ENCODE measurements at regions not wholly inside any gene's neighbourhood (a gene's known extent, or its start where the extent isn't known, plus 50 kb on each side); places are given as distances from the start of the nearest gene placed in this dataset.

- no peak overlapping the region for H3K27ac ChIP-seq
- TF ChIP-seq CTCF (conservative IDR thresholded peaks at IDR 0.05): no peak
Observed at GRCh38 chr6:15904651-15905376, 224.1 kb upstream of the MYLIP start.

- no peak for TF ChIP-seq CTCF (conservative IDR thresholded peaks at IDR 0.05)
- no peak overlapping the region for H3K27ac ChIP-seq
Observed at GRCh38 chr6:15901141-15902115, 227.5 kb upstream of the MYLIP start.

GRCh38 chr6:15898693-15899092, 230.2 kb upstream of the MYLIP start:
- TF ChIP-seq CTCF (conservative IDR thresholded peaks at IDR 0.05): no peak

GRCh38 chr6:15897063-15897876, 231.6 kb upstream of the MYLIP start:
- no peak overlapping the region for H3K27ac ChIP-seq
- TF ChIP-seq CTCF (conservative IDR thresholded peaks at IDR 0.05): no peak

More at GRCh38 chr6:15898693-15899092, 230.2 kb upstream of the MYLIP start:
- H3K27ac ChIP-seq: no peak overlapping the region

- TF ChIP-seq CTCF (conservative IDR thresholded peaks at IDR 0.05): no peak
Observed at GRCh38 chr6:15894973-15895725, 232.3 kb upstream of the DTNBP1 start.

GRCh38 chr6:15893556-15894253, 230.9 kb upstream of the DTNBP1 start:
- TF ChIP-seq CTCF (conservative IDR thresholded peaks at IDR 0.05): no peak

More at GRCh38 chr6:15894973-15895725, 232.3 kb upstream of the DTNBP1 start:
- H3K27ac ChIP-seq: no peak overlapping the region

More at GRCh38 chr6:15893556-15894253, 230.9 kb upstream of the DTNBP1 start:
- no peak overlapping the region for H3K27ac ChIP-seq
